Sigmoid colon (tissue), 6 donors: ENCODE measurements at regions not wholly inside any gene's neighbourhood (a gene's known extent, or its start where the extent isn't known, plus 50 kb on each side); places are given as distances from the start of the nearest gene placed in this dataset.

Source experiments
- DNase-seq: peaks from one replicate; pipeline ENCODE4 v3.0.0-alpha.2; 2019
- H3K27ac ChIP-seq, 4 donors: fragments of 200-600 bp; sonication (generic); one replicate each; pipeline ENCODE4 v1.5.1; 2016 to 2019; ENCODE audit warnings: mild to moderate bottlenecking in 1 of 4
- H3K27me3 ChIP-seq, 3 donors: fragments of 200-600 bp; sonication (generic); one replicate each; pipeline ENCODE4 v1.5.1; 2019; ENCODE audit warnings: mild to moderate bottlenecking in 1 of 3
- H3K36me3 ChIP-seq, 4 donors: fragments of 200-600 bp; sonication (generic); one replicate each; pipeline ENCODE4 v1.5.1; 2016 to 2019
- H3K4me1 ChIP-seq, 4 donors: fragments of 200-600 bp; sonication (generic); one replicate each; pipeline ENCODE4 v1.5.1; 2017 to 2019
- H3K4me3 ChIP-seq, 4 donors: fragments of 200-600 bp; sonication (generic); one replicate each; pipeline ENCODE4 v1.5.1; 2017 to 2019; ENCODE audit warnings: mild to moderate bottlenecking in 2 of 4, moderate library complexity in 1 of 4
- H3K9me3 ChIP-seq, 4 donors: fragments of 200-600 bp in 3 of 4; sonication (generic) in 3 of 4; one replicate each; pipeline versions ENCODE4 v1.5.1 to v1.6.1; 2013 to 2019
- EP300 ChIP-seq, 4 donors: sonication (generic); formaldehyde crosslinking; IDR thresholded peaks; one replicate each; pipeline ENCODE4 v1.6.1; 2017; ENCODE audit warnings: antibody characterized with exemption in 4 of 4
- POLR2A ChIP-seq, 2 donors: fragments of 450-650 bp; IDR thresholded peaks; one replicate each; pipeline ENCODE4 v1.6.1; 2016; ENCODE audit warnings: antibody characterized with exemption in 2 of 2, mild to moderate bottlenecking in 2 of 2, moderate library complexity in 2 of 2
- POLR2AphosphoS5 ChIP-seq, 4 donors: sonication (generic); formaldehyde crosslinking; IDR thresholded peaks; one replicate each; pipeline ENCODE4 v1.6.1; 2017; ENCODE audit warnings: antibody characterized with exemption in 4 of 4
- WGBS, 2 donors: extraction: QIAGEN DNeasy Blood & Tissue Kit; methylation state at CpG; one replicate each; pipeline ENCODE4 v1.1.7; 2013; 5-methylcytosine and 5-hydroxymethylcytosine counted together
- intact Hi-C: fragments of 100-400 bp; cut with DNase I; formaldehyde crosslinking; loops from one replicate; pipeline ENCODE4 v1.15.1; 2023
- TF ChIP-seq, protein P1 (sequence below), 4 experiments: fragments of 450-650 bp in 3 of 4; fragments of 200-600 bp in 1 of 4; IDR thresholded peaks; one replicate each; pipeline ENCODE4 v1.5.1; 2016 to 2019; ENCODE audit warnings: antibody characterized with exemption in 4 of 4, mild to moderate bottlenecking in 3 of 4, moderate library complexity in 2 of 4
- donor health status: healthy with polysubstance abuse.
- donor health status: healthy.

GRCh38 chr10:117914334-117914733 is 132.4 kb downstream of the RAB11FIP2 start:
- Histone ChIP-seq H3K9me3 (no peaks in the 10 kb centered on the region), H3K27ac (no peak overlapping the region), H3K27me3 (no peaks in the 10 kb centered on the region), H3K36me3 (no peaks in the 10 kb centered on the region), H3K4me1 (no peaks in the 10 kb centered on the region), H3K4me3 (no peak overlapping the region)
- TF ChIP-seq EP300 (IDR thresholded peaks at IDR 0.05): no peak
- TF ChIP-seq, protein P1, sequence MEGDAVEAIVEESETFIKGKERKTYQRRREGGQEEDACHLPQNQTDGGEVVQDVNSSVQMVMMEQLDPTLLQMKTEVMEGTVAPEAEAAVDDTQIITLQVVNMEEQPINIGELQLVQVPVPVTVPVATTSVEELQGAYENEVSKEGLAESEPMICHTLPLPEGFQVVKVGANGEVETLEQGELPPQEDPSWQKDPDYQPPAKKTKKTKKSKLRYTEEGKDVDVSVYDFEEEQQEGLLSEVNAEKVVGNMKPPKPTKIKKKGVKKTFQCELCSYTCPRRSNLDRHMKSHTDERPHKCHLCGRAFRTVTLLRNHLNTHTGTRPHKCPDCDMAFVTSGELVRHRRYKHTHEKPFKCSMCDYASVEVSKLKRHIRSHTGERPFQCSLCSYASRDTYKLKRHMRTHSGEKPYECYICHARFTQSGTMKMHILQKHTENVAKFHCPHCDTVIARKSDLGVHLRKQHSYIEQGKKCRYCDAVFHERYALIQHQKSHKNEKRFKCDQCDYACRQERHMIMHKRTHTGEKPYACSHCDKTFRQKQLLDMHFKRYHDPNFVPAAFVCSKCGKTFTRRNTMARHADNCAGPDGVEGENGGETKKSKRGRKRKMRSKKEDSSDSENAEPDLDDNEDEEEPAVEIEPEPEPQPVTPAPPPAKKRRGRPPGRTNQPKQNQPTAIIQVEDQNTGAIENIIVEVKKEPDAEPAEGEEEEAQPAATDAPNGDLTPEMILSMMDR (IDR thresholded peaks at IDR 0.05): no peak
- no peak for TF ChIP-seq POLR2AphosphoS5 (IDR thresholded peaks at IDR 0.05)
- TF ChIP-seq POLR2A (IDR thresholded peaks at IDR 0.05): no peak
- WGBS, 2 donors: 83 to 87% methylated on average over 6 of the region's 6 CpGs
- intact Hi-C loops: no loop called here
- DNase-seq: no peak

GRCh38 chr10:117920956-117921355 is 125.8 kb downstream of the RAB11FIP2 start:
- Histone ChIP-seq H3K9me3 (no peaks in the 10 kb centered on the region), H3K36me3 (no peaks in the 10 kb centered on the region), H3K27me3 (no peaks in the 10 kb centered on the region), H3K4me3 (no peak overlapping the region), H3K27ac (no peak overlapping the region), H3K4me1 (no peaks in the 10 kb centered on the region)
- intact Hi-C loops: no loop called here
- WGBS, 2 donors: 85 to 87% methylated on average over 3 of the region's 3 CpGs
- no peak for DNase-seq
- TF ChIP-seq POLR2A (IDR thresholded peaks at IDR 0.05) (no peak), EP300 (IDR thresholded peaks at IDR 0.05) (no peak), POLR2AphosphoS5 (IDR thresholded peaks at IDR 0.05) (no peak)
- TF ChIP-seq, protein P1 (IDR thresholded peaks at IDR 0.05): no peak

- H3K9me3 ChIP-seq: no peaks in the 10 kb centered on the region
- H3K27me3 ChIP-seq: no peaks in the 10 kb centered on the region
- TF ChIP-seq EP300 (IDR thresholded peaks at IDR 0.05) (no peak), POLR2AphosphoS5 (IDR thresholded peaks at IDR 0.05) (no peak), POLR2A (IDR thresholded peaks at IDR 0.05) (no peak)
- TF ChIP-seq, protein P1 (IDR thresholded peaks at IDR 0.05): no peak
- no peaks in the 10 kb centered on the region for H3K4me1 ChIP-seq
- intact Hi-C loops: no loop called here
- WGBS, 2 donors: 91 to 92% methylated on average over 11 of the region's 11 CpGs
- H3K36me3 ChIP-seq: no peaks in the 10 kb centered on the region
- H3K4me3 ChIP-seq: no peak overlapping the region
- no peak overlapping the region for H3K27ac ChIP-seq
- no peak for DNase-seq
Observed at GRCh38 chr10:117921421-117921820, 125.3 kb downstream of the RAB11FIP2 start.

DNA sequence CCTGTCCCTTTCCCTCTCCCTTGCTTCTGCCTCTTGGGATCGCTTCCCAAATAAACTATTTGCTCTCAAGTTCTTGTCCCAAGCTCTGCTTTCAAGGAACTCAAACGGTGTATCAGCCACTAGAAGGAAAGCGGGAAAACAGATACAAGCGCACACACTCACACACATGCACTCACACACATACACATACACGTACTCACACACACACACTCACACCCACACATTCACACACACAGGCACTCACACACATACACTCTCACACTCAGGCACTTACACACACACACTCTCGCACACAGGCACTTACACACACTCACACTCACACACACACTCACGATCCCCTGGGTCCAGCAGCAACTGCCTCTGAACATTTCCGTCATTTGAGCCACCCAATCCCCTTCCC is 121.9 kb downstream of the RAB11FIP2 start:
- H3K4me1 ChIP-seq: no peaks in the 10 kb centered on the region
- H3K9me3 ChIP-seq: no peaks in the 10 kb centered on the region
- no peak overlapping the region for H3K4me3 ChIP-seq
- no peak for DNase-seq
- TF ChIP-seq POLR2A (IDR thresholded peaks at IDR 0.05) (no peak), POLR2AphosphoS5 (IDR thresholded peaks at IDR 0.05) (no peak), EP300 (IDR thresholded peaks at IDR 0.05) (no peak)
- TF ChIP-seq, protein P1 (IDR thresholded peaks at IDR 0.05): no peak
- intact Hi-C loops: no loop called here
- no peak overlapping the region for H3K27ac ChIP-seq
- WGBS, 2 donors: 91 to 92% methylated on average over 8 of the region's 8 CpGs
- no peaks in the 10 kb centered on the region for H3K36me3 ChIP-seq
- H3K27me3 ChIP-seq: no peaks in the 10 kb centered on the region

DNA sequence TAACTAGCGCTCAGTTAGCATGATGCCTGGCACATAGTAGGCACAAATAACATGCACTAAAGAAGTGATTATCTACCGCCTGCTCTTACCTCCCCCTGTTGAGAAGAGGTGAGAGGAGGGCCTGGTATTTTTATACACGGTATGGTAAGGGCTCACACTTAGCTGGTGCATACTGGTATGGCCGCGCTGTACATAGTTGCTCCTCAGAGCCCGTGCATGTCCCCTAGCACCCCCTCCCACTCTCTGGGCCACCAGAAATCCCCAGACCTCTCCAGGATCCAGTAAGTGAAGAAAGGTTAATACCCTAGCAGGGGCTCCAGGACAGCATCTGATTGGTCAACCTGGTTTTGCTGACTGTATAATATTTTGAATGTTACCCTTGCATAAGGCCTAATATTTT is 121.4 kb downstream of the RAB11FIP2 start:
- Histone ChIP-seq H3K4me1 (no peaks in the 10 kb centered on the region), H3K4me3 (no peak overlapping the region), H3K27ac (no peak overlapping the region), H3K36me3 (no peaks in the 10 kb centered on the region), H3K9me3 (no peaks in the 10 kb centered on the region), H3K27me3 (no peaks in the 10 kb centered on the region)
- DNase-seq: no peak
- intact Hi-C loops: no loop called here
- 93% methylated on average over 6 of the region's 6 CpGs for WGBS, 2 donors
- TF ChIP-seq POLR2A (IDR thresholded peaks at IDR 0.05) (no peak), POLR2AphosphoS5 (IDR thresholded peaks at IDR 0.05) (no peak), EP300 (IDR thresholded peaks at IDR 0.05) (no peak)
- TF ChIP-seq, protein P1 (IDR thresholded peaks at IDR 0.05): no peak
